Transverse colon (tissue), 4 donors: ENCODE measurements at regions not wholly inside any gene's neighbourhood (a gene's known extent, or its start where the extent isn't known, plus 50 kb on each side); places are given as distances from the start of the nearest gene placed in this dataset.

Source experiments
- DNase-seq: peaks from one replicate; pipeline ENCODE4 v3.0.0-alpha.2; 2019
- H3K27ac ChIP-seq, 4 donors: fragments of 200-600 bp; sonication (generic); 2 replicates each; pipeline ENCODE4 v1.5.1; 2016 to 2018; ENCODE audit warnings: inconsistent platforms in 4 of 4
- H3K27me3 ChIP-seq: fragments of 200-600 bp; sonication (generic); 2 replicates; pipeline ENCODE4 v1.5.1; 2017; ENCODE audit warnings: inconsistent platforms
- H3K36me3 ChIP-seq, 4 donors: fragments of 200-600 bp; sonication (generic); 2 replicates each; pipeline ENCODE4 v1.5.1; 2017 to 2019; ENCODE audit warnings: inconsistent platforms in 4 of 4
- H3K4me1 ChIP-seq, 4 donors: fragments of 200-600 bp; sonication (generic); 2 replicates each; pipeline ENCODE4 v1.5.1; 2017 to 2020; ENCODE audit warnings: inconsistent platforms in 4 of 4
- H3K4me3 ChIP-seq, 4 donors: fragments of 200-600 bp; sonication (generic); 1 replicate in 1 of 4; 2 replicates in 3 of 4; pipeline versions ENCODE4 v1.5.1 to v1.6.1; 2017 to 2019; ENCODE audit warnings: inconsistent platforms in 4 of 4
- H3K9me3 ChIP-seq, 2 donors: fragments of 200-600 bp; sonication (generic); 2 replicates each; pipeline ENCODE4 v1.5.1; 2017 to 2019; ENCODE audit warnings: inconsistent platforms in 2 of 2
- EP300 ChIP-seq: sonication (generic); formaldehyde crosslinking; IDR thresholded peaks from one replicate; pipeline ENCODE4 v1.6.1; 2017; ENCODE audit warnings: antibody characterized with exemption, low read depth
- POLR2A ChIP-seq: fragments of 450-650 bp; IDR thresholded peaks from one replicate; pipeline ENCODE4 v1.6.1; 2016; ENCODE audit warnings: antibody characterized with exemption, mild to moderate bottlenecking, moderate library complexity
- POLR2AphosphoS5 ChIP-seq, 3 donors: sonication (generic); formaldehyde crosslinking; IDR thresholded peaks; one replicate each; pipeline ENCODE4 v1.6.1; 2016; ENCODE audit warnings: antibody characterized with exemption in 3 of 3
- WGBS, 2 donors: methylation state at CpG; one replicate each; pipeline ENCODE4 v1.1.5; 2018; ENCODE audit warnings: low coverage in 1 of 2; 5-methylcytosine and 5-hydroxymethylcytosine counted together
- in situ Hi-C, 4 donors: fragments of 200-750 bp; cut with MboI; loops; one replicate each; pipeline versions ENCODE4 v1.15.0 to v1.15.1; 2017; ENCODE audit warnings: low sequenced_read_pairs in 3 of 4, low pct_ligation_motif_present in 1 of 4, low pct_unique_long_range_greater_than_20kb in 1 of 4
- intact Hi-C: fragments of 100-400 bp; cut with DNase I; formaldehyde crosslinking; loops from one replicate; pipeline ENCODE4 v1.15.1; 2023; ENCODE audit warnings: low total_unique reads
- TF ChIP-seq, protein P1 (sequence below), 5 experiments: fragments of 200-600 bp in 3 of 5; fragments of 450-650 bp in 2 of 5; sonication (generic) in 3 of 5; IDR thresholded peaks; 1 replicate in 2 of 5; 2 replicates in 3 of 5; pipeline ENCODE4 v1.5.1; 2016 to 2017; ENCODE audit warnings: antibody characterized with exemption in 5 of 5, inconsistent platforms in 3 of 5, mild to moderate bottlenecking in 2 of 5, moderate library complexity in 1 of 5

GRCh38 chr7:25572423-25572822, 344.1 kb upstream of the NPVF start:
- Histone ChIP-seq H3K9me3 (no peaks in the 10 kb centered on the region), H3K36me3 (no peaks in the 10 kb centered on the region), H3K27me3 (no peaks in the 10 kb centered on the region), H3K27ac (no peak overlapping the region), H3K4me1 (peaks cover 0 to 15% (median 0%) of the 10 kb centered on the region in 4 donors), H3K4me3 (no peak overlapping the region)
- intact Hi-C loops (loop anchor here (5.0 kb wide), 1 partner anchor 280 kb away; no protein-coding TSS in a partner anchor), in situ Hi-C loops (no loop called here)
- 78 to 93% methylated on average over 2 of the region's 2 CpGs for whole genome bisulfite sequencing, 2 donors
- no peak for DNase-seq
- TF ChIP-seq POLR2AphosphoS5 (IDR thresholded peaks at IDR 0.05), result no peak
- no peak for TF ChIP-seq EP300
- no peak for TF ChIP-seq POLR2A
- TF ChIP-seq, protein P1, sequence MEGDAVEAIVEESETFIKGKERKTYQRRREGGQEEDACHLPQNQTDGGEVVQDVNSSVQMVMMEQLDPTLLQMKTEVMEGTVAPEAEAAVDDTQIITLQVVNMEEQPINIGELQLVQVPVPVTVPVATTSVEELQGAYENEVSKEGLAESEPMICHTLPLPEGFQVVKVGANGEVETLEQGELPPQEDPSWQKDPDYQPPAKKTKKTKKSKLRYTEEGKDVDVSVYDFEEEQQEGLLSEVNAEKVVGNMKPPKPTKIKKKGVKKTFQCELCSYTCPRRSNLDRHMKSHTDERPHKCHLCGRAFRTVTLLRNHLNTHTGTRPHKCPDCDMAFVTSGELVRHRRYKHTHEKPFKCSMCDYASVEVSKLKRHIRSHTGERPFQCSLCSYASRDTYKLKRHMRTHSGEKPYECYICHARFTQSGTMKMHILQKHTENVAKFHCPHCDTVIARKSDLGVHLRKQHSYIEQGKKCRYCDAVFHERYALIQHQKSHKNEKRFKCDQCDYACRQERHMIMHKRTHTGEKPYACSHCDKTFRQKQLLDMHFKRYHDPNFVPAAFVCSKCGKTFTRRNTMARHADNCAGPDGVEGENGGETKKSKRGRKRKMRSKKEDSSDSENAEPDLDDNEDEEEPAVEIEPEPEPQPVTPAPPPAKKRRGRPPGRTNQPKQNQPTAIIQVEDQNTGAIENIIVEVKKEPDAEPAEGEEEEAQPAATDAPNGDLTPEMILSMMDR (IDR thresholded peaks at IDR 0.05), result no peak

- DNase-seq, result no peak
- Histone ChIP-seq H3K36me3 (no peaks in the 10 kb centered on the region), H3K4me1 (peaks cover 0 to 26% (median 10%) of the 10 kb centered on the region in 4 donors), H3K27ac (no peak overlapping the region), H3K9me3 (no peaks in the 10 kb centered on the region), H3K4me3 (no peak overlapping the region), H3K27me3 (no peaks in the 10 kb centered on the region)
- in situ Hi-C loops, result no loop called here
- TF ChIP-seq POLR2AphosphoS5 (IDR thresholded peaks at IDR 0.05) (no peak), EP300 (no peak), POLR2A (no peak)
- TF ChIP-seq, protein P1 (IDR thresholded peaks at IDR 0.05), result no peak
- intact Hi-C loops, result loop anchor here (5.0 kb wide), 1 partner anchor 277 kb away; no protein-coding TSS in a partner anchor
Measured at GRCh38 chr7:25574828-25575227, 346.5 kb upstream of the NPVF start.

DNA sequence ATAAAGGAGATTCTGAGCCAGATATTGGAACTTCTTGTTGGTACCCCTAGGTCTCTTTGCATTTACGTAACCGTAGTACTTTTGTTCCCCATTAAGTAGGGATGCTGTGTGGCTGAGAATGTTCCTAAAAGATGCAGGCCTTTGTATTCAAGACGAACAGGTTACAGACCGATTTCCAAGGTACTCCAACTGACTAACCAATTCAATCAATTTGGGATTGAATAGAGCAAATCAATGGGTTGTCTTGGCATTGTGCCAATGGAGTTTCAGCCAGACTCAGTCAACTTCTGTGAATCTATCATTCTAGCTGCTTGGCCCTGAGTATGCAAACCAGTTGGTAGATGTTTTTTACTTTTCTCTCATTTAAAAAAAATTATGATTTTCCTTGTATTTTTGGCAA, 347.3 kb upstream of the NPVF start:
- intact Hi-C loops (no loop called here), in situ Hi-C loops (no loop called here)
- Histone ChIP-seq H3K27me3 (no peaks in the 10 kb centered on the region), H3K4me1 (peaks cover 0 to 31% (median 15%) of the 10 kb centered on the region in 4 donors), H3K9me3 (no peaks in the 10 kb centered on the region), H3K36me3 (no peaks in the 10 kb centered on the region), H3K4me3 (no peak overlapping the region), H3K27ac (no peak overlapping the region)
- TF ChIP-seq EP300 (no peak), POLR2A (no peak), POLR2AphosphoS5 (IDR thresholded peaks at IDR 0.05) (no peak)
- TF ChIP-seq, protein P1 (IDR thresholded peaks at IDR 0.05), result no peak
- no peak for DNase-seq
- WGBS, 2 donors, result 85 to 88% methylated on average over 4 of the region's 4 CpGs

DNA sequence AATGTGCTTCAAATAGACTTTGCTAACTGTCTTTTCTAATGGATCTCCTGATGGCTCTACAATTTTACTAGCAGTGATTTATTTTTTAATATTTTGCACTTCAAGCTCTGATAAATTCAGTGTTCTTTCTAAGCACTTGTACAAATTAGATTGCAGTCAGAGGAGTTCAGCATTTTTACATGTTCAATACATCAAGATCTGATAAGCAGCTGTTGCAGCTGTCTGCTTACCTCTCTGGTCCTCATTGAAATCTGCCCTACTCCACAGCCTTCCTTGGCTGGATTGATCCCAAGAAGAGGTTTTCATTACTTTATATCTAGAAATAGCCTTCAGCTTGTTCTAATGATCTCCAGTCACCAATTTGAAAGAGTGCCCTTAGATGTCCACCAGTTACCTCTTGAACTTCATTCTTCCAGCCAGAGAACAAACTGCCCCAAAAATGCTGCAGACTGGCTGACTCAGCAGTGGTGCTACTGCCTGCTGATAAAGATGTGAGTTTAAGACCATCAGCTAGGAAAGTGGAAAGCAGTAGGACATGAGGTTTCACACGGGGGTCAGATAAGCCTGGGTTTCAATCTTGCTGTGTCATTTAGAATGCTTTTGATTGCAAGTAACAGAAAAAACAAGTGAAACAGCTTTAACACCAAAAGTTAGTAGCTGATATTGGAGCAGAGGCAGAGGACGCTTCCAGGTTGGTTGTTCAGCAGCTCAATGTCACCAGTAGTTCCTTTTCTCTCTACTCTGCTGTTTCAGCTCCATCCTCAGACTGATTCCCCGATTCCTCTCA, 350.9 kb upstream of the NPVF start:
- Histone ChIP-seq H3K27me3 (no peaks in the 10 kb centered on the region), H3K9me3 (no peaks in the 10 kb centered on the region), H3K27ac (peak overlapping the region; percentile 40 to 82 (median 70)), H3K4me1 (peaks cover 3 to 35% (median 23%) of the 10 kb centered on the region in 4 donors), H3K4me3 (no peak overlapping the region), H3K36me3 (no peaks in the 10 kb centered on the region)
- in situ Hi-C loops (no loop called here), intact Hi-C loops (no loop called here)
- DNase-seq, result no peak
- WGBS, 2 donors, result 40 to 50% methylated on average over 1 to 3 of the region's 3 CpGs
- no peak for TF ChIP-seq POLR2A
- no peak for TF ChIP-seq EP300
- TF ChIP-seq POLR2AphosphoS5 (IDR thresholded peaks at IDR 0.05), result no peak
- TF ChIP-seq, protein P1 (IDR thresholded peaks at IDR 0.05), result no peak
